ENCODE measurements at regions not wholly inside any gene's neighbourhood (a gene's known extent, or its start where the extent isn't known, plus 50 kb on each side); places are given as distances from the start of the nearest gene placed in this dataset.

DNA sequence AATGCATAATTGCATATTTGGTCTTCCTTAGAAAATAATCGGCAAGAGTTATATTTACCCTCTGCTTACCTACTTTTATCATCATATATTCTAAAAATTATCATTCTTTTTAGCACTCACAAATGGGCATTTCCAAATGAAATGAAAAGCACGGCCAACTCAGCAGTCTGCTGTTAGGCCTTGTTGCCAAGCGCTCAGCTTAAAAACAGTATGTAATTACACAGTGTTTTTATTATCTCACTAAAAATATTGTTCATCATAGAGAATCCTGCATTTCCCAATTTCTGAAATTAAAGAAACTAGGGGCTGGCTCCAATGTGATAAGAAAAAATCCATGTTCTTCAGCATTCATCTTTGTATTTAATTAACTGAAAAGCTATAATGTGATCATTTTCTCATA, 391.7 kb upstream of the ADARB2 start:
- intact Hi-C loops (cut with DNase I) = no loop called here
- Histone ChIP-seq H3K27ac (no peak overlapping the region), H3K36me3 (no peaks in the 10 kb centered on the region), H3K4me1 (no peaks in the 10 kb centered on the region), H3K27me3 (peaks cover 0 to 3% (median 0%) of the 10 kb centered on the region in 7 donors), H3K9me3 (peaks cover 0 to 4% (median 0%) of the 10 kb centered on the region in 11 donors), H3K4me3 (no peak overlapping the region)
- ATAC-seq (no peak), DNase-seq (no peak)
- TF ChIP-seq, protein P1, sequence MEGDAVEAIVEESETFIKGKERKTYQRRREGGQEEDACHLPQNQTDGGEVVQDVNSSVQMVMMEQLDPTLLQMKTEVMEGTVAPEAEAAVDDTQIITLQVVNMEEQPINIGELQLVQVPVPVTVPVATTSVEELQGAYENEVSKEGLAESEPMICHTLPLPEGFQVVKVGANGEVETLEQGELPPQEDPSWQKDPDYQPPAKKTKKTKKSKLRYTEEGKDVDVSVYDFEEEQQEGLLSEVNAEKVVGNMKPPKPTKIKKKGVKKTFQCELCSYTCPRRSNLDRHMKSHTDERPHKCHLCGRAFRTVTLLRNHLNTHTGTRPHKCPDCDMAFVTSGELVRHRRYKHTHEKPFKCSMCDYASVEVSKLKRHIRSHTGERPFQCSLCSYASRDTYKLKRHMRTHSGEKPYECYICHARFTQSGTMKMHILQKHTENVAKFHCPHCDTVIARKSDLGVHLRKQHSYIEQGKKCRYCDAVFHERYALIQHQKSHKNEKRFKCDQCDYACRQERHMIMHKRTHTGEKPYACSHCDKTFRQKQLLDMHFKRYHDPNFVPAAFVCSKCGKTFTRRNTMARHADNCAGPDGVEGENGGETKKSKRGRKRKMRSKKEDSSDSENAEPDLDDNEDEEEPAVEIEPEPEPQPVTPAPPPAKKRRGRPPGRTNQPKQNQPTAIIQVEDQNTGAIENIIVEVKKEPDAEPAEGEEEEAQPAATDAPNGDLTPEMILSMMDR (IDR thresholded peaks at IDR 0.05) = no peak
- 88 to 89% methylated on average over 3 of the region's 3 CpGs for WGBS, 2 donors

DNA sequence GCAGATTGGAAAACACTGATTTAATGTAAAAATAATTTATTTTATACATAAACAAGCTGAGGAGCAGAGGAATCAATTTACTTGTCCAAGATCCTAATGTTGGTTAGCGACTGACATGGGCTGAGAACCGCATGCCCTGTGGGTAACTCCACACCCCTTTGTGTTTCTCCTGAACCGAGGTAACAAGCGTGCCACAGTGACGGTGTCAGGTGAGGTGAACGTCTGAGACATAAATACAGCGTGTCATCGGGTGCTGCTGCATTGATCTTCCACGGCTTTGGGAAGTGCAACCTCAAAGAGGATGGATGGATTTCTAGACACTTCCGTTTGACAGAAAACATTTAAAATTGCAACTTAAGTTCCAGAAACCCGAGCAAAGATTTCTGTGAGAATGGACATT, 386.8 kb upstream of the ADARB2 start:
- DNase-seq (no peak), ATAC-seq (no peak)
- Histone ChIP-seq H3K27me3 (no peaks in the 10 kb centered on the region), H3K27ac (no peak overlapping the region), H3K4me3 (no peak overlapping the region), H3K9me3 (no peaks in the 10 kb centered on the region), H3K4me1 (no peaks in the 10 kb centered on the region), H3K36me3 (no peaks in the 10 kb centered on the region)
- TF ChIP-seq, protein P1 (IDR thresholded peaks at IDR 0.05) = no peak
- intact Hi-C loops (cut with DNase I) = no loop called here
- 85% methylated on average over 11 of the region's 11 CpGs for WGBS, 2 donors

DNA sequence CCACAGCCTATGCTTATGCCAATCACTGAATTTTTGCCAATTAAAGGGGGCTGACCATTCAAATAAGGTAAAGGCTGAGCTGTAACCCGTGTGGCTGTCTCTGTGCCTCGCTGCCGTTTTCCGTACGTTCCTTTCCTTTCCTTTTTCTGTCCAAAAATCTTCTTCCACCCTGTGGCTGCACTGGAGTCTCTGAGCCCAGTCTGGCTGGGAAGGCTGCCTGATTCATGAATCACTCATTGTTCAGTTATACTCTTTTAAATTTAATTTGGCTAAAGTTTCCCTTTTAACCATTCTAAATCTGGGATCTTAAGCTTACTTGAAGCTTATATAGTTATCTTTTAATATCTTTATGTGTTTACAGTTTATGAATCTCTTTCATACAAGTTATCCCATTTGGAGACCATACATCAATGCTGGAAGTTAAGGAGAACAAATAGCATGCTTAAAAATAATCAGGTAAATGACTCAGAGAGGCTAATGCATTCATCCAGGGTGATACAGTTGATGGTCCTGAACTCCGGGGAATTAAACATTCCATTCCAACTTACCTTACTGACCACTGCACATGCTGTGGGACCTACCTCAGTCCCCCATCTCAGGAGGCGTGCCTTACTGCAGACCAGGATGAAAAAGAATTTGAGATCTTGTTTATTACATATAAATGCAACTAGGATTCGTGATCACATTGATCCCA, 385.3 kb upstream of the ADARB2 start:
- ATAC-seq = no peak
- 63 to 76% methylated on average over 8 of the region's 8 CpGs for WGBS, 2 donors
- intact Hi-C loops (cut with DNase I) = no loop called here

DNA sequence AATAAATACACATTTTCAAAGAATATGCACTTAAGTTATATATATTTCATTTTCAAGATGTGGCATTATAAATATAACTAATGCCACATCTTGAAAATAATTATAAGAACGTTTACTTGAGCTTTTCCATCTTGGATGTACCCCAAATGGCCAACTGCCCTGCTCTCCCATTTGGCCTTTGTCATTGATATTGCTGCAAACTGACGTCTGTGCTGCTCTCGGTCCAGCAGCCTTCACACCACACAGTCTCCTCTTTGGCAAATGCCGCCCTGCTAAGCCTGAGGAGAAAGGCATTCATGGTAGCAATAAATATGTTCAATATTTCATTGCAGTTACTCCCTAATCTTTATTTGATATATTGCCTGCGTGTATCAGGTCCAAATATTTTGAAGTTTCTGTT, 384.6 kb upstream of the ADARB2 start:
- no peak overlapping the region for H3K4me3 ChIP-seq
- intact Hi-C loops (cut with DNase I) = no loop called here
- TF ChIP-seq, protein P1 (IDR thresholded peaks at IDR 0.05) = no peak
- no peak overlapping the region for H3K27ac ChIP-seq
- WGBS, 2 donors = 28 to 39% methylated on average over 5 of the region's 5 CpGs
- no peaks in the 10 kb centered on the region for H3K4me1 ChIP-seq
- DNase-seq (no peak), ATAC-seq (no peak)
- peaks cover 0 to 11% (median 0%) of the 10 kb centered on the region in 11 donors for H3K9me3 ChIP-seq
- H3K27me3 ChIP-seq = no peaks in the 10 kb centered on the region
- no peaks in the 10 kb centered on the region for H3K36me3 ChIP-seq

More for the DNA sequence above, 385.3 kb upstream of the ADARB2 start:
- H3K27me3 ChIP-seq = no peaks in the 10 kb centered on the region
- no peaks in the 10 kb centered on the region for H3K4me1 ChIP-seq
- peaks cover 0 to 5% (median 0%) of the 10 kb centered on the region in 11 donors for H3K9me3 ChIP-seq
- TF ChIP-seq, protein P1 (IDR thresholded peaks at IDR 0.05) = no peak
- H3K27ac ChIP-seq = no peak overlapping the region
- no peak for DNase-seq
- no peaks in the 10 kb centered on the region for H3K36me3 ChIP-seq
- no peak overlapping the region for H3K4me3 ChIP-seq
